C4-2B (cell line): ENCODE measurements at regions not wholly inside any gene's neighbourhood (a gene's known extent, or its start where the extent isn't known, plus 50 kb on each side); places are given as distances from the start of the nearest gene placed in this dataset.

ENCODE experiments used
- H3K27ac ChIP-seq: fragments of 450-650 bp; 2 replicates; pipeline ENCODE4 v1.5.1; 2017
- CTCF ChIP-seq: fragments of 450-650 bp; conservative IDR thresholded peaks from 2 replicates; pipeline ENCODE4 v1.5.1; 2017; ENCODE audit warnings: mild to moderate bottlenecking
- ZFX ChIP-seq: fragments of 450-650 bp; IDR thresholded peaks from 2 replicates; pipeline ENCODE4 v1.6.1; 2017

GRCh38 chr6:147879031-147879580 is 370.6 kb downstream of the SAMD5 start:
- no peak for TF ChIP-seq CTCF
- TF ChIP-seq ZFX: no peak
- no peak overlapping the region for H3K27ac ChIP-seq

GRCh38 chr6:147881432-147881831 is 372.9 kb downstream of the SAMD5 start:
- TF ChIP-seq CTCF (no peak), ZFX (no peak)
- no peak overlapping the region for H3K27ac ChIP-seq

GRCh38 chr6:147888374-147888773 is 379.9 kb downstream of the SAMD5 start:
- no peak for TF ChIP-seq ZFX
- TF ChIP-seq CTCF: no peak
- H3K27ac ChIP-seq: no peak overlapping the region

- no peak overlapping the region for H3K27ac ChIP-seq
- no peak for TF ChIP-seq ZFX
- TF ChIP-seq CTCF: no peak
Observed at GRCh38 chr6:147891671-147892070, 383.2 kb downstream of the SAMD5 start.

- no peak overlapping the region for H3K27ac ChIP-seq
- TF ChIP-seq ZFX (no peak), CTCF (no peak)
Observed at GRCh38 chr6:147892476-147892875, 384.0 kb downstream of the SAMD5 start.

GRCh38 chr6:147895272-147895671 is 386.8 kb downstream of the SAMD5 start:
- TF ChIP-seq ZFX (no peak), CTCF (no peak)
- no peak overlapping the region for H3K27ac ChIP-seq

- H3K27ac ChIP-seq: no peak overlapping the region
- TF ChIP-seq ZFX (no peak), CTCF (no peak)
Observed at GRCh38 chr6:147900247-147900830, 391.8 kb downstream of the SAMD5 start.
